HepG2 (cell line): ENCODE measurements at regions not wholly inside any gene's neighbourhood (a gene's known extent, or its start where the extent isn't known, plus 50 kb on each side); places are given as distances from the start of the nearest gene placed in this dataset.

ENCODE experiments used
- ATAC-seq: fragments of 200-7000 bp; cut with Tn5 transposase; 3 replicates; pipeline ENCODE4 v1.9.1; 2020; ENCODE audit warnings: mild to moderate bottlenecking, moderate library complexity
- BruUV-seq: library from RNA; stranded (reverse); fragments of 400-500 nt; replicated peaks from 2 replicates; lab custom pipeline; 2021; lab: Mats Ljungman, UMichigan
- CTCF ChIA-PET: fragments of 300-600 bp; formaldehyde crosslinking; extraction: SDS; loops from one replicate; lab custom pipeline; 2021; ENCODE audit warnings: low total read pairs, inconsistent platforms, low intra/inter-chr PET ratio; lab: Yijun Ruan, JAX
- POLR2A ChIA-PET: fragments of 350-600 bp; sonication (Branson Sonifier 250); formaldehyde crosslinking; loops from one replicate; lab custom pipeline; 2020; ENCODE audit warnings: antibody characterized with exemption, inconsistent platforms; lab: Yijun Ruan, JAX
- DNase-seq: peaks from one replicate; pipeline ENCODE4 v3.0.0-alpha.2; 2015; ENCODE audit warnings: low spot score
- FAIRE-seq: peaks from 3 replicates; lab custom pipeline; 2011; peaks lifted over from hg19 to GRCh38; lab: Jason Lieb, UNC
- H2AFZ ChIP-seq: one replicate; pipeline ENCODE4 v1.6.1; 2011; ENCODE audit warnings: low read length, inconsistent platforms
- H3K27ac ChIP-seq: fragments of 300-600 bp; 3 replicates; pipeline ENCODE4 v1.8.0; 2011; ENCODE audit warnings: mixed run types, mild to moderate bottlenecking, mixed read lengths, low read length, inconsistent platforms; ENCODE audit not compliant: insufficient read depth; ENCODE audit errors: extremely low read length
- H3K27me3 ChIP-seq, 2 experiments: fragments of 200-600 bp in 1 of 2; 2 replicates in 1 of 2; 3 replicates in 1 of 2; pipeline versions ENCODE4 v1.6.0 to v1.8.0; 2011; ENCODE audit warnings: low read length in 2 of 2, mild to moderate bottlenecking in 2 of 2, moderate library complexity in 2 of 2, inconsistent platforms in 1 of 2; ENCODE audit not compliant: insufficient read depth in 2 of 2, control insufficient read depth in 1 of 2
- H3K36me3 ChIP-seq, 2 experiments: fragments of 200-600 bp in 1 of 2; replicated peaks in 1 of 2; 2 replicates in 1 of 2; 3 replicates in 1 of 2; pipeline versions ENCODE4 v1.5.1 to v1.8.0; 2011; ENCODE audit warnings: low read length in 2 of 2, inconsistent platforms in 1 of 2; ENCODE audit not compliant: insufficient read depth in 2 of 2, control insufficient read depth in 1 of 2
- H3K4me1 ChIP-seq: 2 replicates; pipeline ENCODE4 v1.5.1; 2012; ENCODE audit warnings: low read length, inconsistent platforms; ENCODE audit not compliant: insufficient read depth
- H3K4me2 ChIP-seq: 2 replicates; pipeline ENCODE4 v1.6.0; 2011; ENCODE audit warnings: low read depth, low read length, inconsistent platforms
- H3K4me3 ChIP-seq, 3 experiments: fragments of 200-600 bp in 1 of 3; sonication (generic), shearing (Covaris generic) in 1 of 3; replicated peaks in 1 of 3; 2 replicates each; pipeline ENCODE4 v1.5.1; 2011 to 2016; ENCODE audit warnings: low read length in 3 of 3, inconsistent platforms in 2 of 3, low read depth in 2 of 3, mild to moderate bottlenecking in 2 of 3, control low read depth in 1 of 3, mixed read lengths in 1 of 3; ENCODE audit not compliant: insufficient read depth in 1 of 3
- H3K79me2 ChIP-seq: one replicate; pipeline ENCODE4 v1.6.1; 2011; ENCODE audit warnings: low read length, inconsistent platforms; ENCODE audit not compliant: insufficient read depth
- H3K9ac ChIP-seq: 2 replicates; pipeline ENCODE4 v1.6.0; 2011; ENCODE audit warnings: mild to moderate bottlenecking, low read depth, low read length, inconsistent platforms; ENCODE audit not compliant: insufficient read depth
- H3K9me3 ChIP-seq: 2 replicates; pipeline ENCODE4 v1.5.1; 2012; ENCODE audit warnings: mild to moderate bottlenecking, low read length
- H4K20me1 ChIP-seq: 2 replicates; pipeline ENCODE4 v1.6.0; 2011; ENCODE audit warnings: inconsistent platforms, mild to moderate bottlenecking, low read length, moderate library complexity; ENCODE audit not compliant: insufficient read depth
- AGO2 ChIP-seq: fragments of 200-400 bp; formaldehyde crosslinking; optimal IDR thresholded peaks from 2 replicates; pipeline ENCODE3; 2017; ENCODE audit warnings: mild to moderate bottlenecking, low read depth, low read length, moderate library complexity
- CEBPZ ChIP-seq: IDR thresholded peaks from 2 replicates; pipeline ENCODE4 v1.6.1; 2012; ENCODE audit warnings: low read length, improper control_type of control experiment
- HDAC2 ChIP-seq: sonication (generic); formaldehyde crosslinking; IDR thresholded peaks from 2 replicates; pipeline ENCODE4 v1.4.0; 2020; ENCODE audit warnings: missing genetic modification reagents
- MYC ChIP-seq: sonication (generic); formaldehyde crosslinking; IDR thresholded peaks from 2 replicates; pipeline ENCODE4 v1.9.0; 2021; ENCODE audit warnings: missing genetic modification reagents, borderline replicate concordance
- NCOR1 ChIP-seq: fragments of 200-600 bp; sonication (generic); IDR thresholded peaks from 2 replicates; pipeline ENCODE4 v1.7.0; 2017; ENCODE audit warnings: antibody characterized with exemption, low read length, borderline replicate concordance
- TRIM22 ChIP-seq: fragments of 450-650 bp; IDR thresholded peaks from 2 replicates; pipeline ENCODE4 v1.6.1; 2017
- ZNF543 ChIP-seq: sonication (generic); formaldehyde crosslinking; IDR thresholded peaks from 2 replicates; pipeline ENCODE4 v1.4.0; 2020; ENCODE audit warnings: mild to moderate bottlenecking, missing genetic modification reagents
- ZNF552 ChIP-seq: sonication (generic); formaldehyde crosslinking; IDR thresholded peaks from 2 replicates; pipeline ENCODE4 v1.9.0; 2022; ENCODE audit warnings: missing genetic modification reagents, mild to moderate bottlenecking, borderline replicate concordance
- ZNF577 ChIP-seq: sonication (generic); formaldehyde crosslinking; IDR thresholded peaks from 2 replicates; pipeline ENCODE4 v1.4.0; 2020; ENCODE audit warnings: mild to moderate bottlenecking, low read depth, missing genetic modification reagents, borderline replicate concordance
- ZNF687 ChIP-seq: sonication (generic); formaldehyde crosslinking; IDR thresholded peaks from 2 replicates; pipeline ENCODE4 v1.5.1; 2020; ENCODE audit warnings: mild to moderate bottlenecking, missing genetic modification reagents, moderate library complexity
- ZSCAN20 ChIP-seq: sonication (generic); formaldehyde crosslinking; IDR thresholded peaks from 2 replicates; pipeline ENCODE4 v1.4.0; 2020; ENCODE audit warnings: missing genetic modification reagents, mild to moderate bottlenecking, borderline replicate concordance
- WGBS: methylation state at CpG from one replicate; pipeline ENCODE4 v1.1.6; 2017; ENCODE audit warnings: low lambda C conversion rate; 5-methylcytosine and 5-hydroxymethylcytosine counted together
- in situ Hi-C: cut with HindIII; loops from 2 replicates; pipeline ENCODE4 v1.10.0; 2017; ENCODE audit warnings: low pct_unique_long_range_greater_than_20kb; ENCODE audit not compliant: extremely low pct_ligation_motif_present
- intact Hi-C: fragments of 100-400 bp; cut with micrococcal nuclease; formaldehyde crosslinking; loops from one replicate; pipeline ENCODE4 v1.10.0; 2022; ENCODE audit not compliant: unreplicated experiment
- TF ChIP-seq, protein P1 (sequence below): sonication (generic); formaldehyde crosslinking; IDR thresholded peaks from 2 replicates; pipeline ENCODE4 v1.5.1; 2020; ENCODE audit warnings: missing genetic modification reagents, mild to moderate bottlenecking, borderline replicate concordance
- TF ChIP-seq, protein P2 (sequence below): sonication (generic); formaldehyde crosslinking; IDR thresholded peaks from 2 replicates; pipeline ENCODE4 v1.8.0; 2022; ENCODE audit warnings: missing genetic modification reagents, mild to moderate bottlenecking, borderline replicate concordance

DNA sequence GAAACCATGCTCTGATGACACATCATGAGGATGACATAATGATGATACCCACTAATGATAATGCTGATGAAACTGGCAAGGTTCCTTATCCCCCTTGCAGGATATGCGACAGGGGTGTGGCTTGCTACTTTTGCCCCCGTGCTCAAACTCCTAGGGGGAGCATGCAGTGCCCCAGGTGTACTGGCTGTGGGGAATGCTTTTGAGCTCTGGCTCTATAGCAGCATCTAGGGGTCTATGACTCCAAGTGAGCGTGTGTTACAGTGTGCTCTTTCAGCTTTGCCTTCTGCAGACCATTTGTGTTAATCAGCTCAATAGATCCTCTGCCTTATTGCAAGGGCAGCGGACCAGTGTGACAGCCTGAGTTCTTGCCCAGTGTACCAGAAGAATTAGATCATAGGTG, 1239.5 kb downstream of the SI start (continued):
- TF ChIP-seq TRIM22 (no peak), ZNF543 (no peak)

- CTCF ChIA-PET, result no interaction called here
- no peak overlapping the region for H3K9ac ChIP-seq
- 3% methylated on average over 2 of the region's 2 CpGs for WGBS
- H3K9me3 ChIP-seq, result no peaks in the 10 kb centered on the region
- no peak overlapping the region for H3K27ac ChIP-seq
- H3K4me2 ChIP-seq, result no peak overlapping the region
- DNase-seq (no peak), FAIRE-seq (no peak), ATAC-seq (no peak)
- no peaks in the 10 kb centered on the region for H4K20me1 ChIP-seq
- no peaks in the 10 kb centered on the region for H3K4me1 ChIP-seq
- in situ Hi-C loops (no loop called here), intact Hi-C loops (no loop called here)
- H3K27me3 ChIP-seq, result no peaks in the 10 kb centered on the region; a peak in 1 of 5 replicates
- BruUV-seq, result no TSS peak
- H3K36me3 ChIP-seq, result no peaks in the 10 kb centered on the region
- H3K79me2 ChIP-seq, result no peaks in the 10 kb centered on the region
- POLR2A ChIA-PET, result no interaction called here
- H2AFZ ChIP-seq, result no peak overlapping the region
- H3K4me3 ChIP-seq, result no peak overlapping the region
- TF ChIP-seq, protein P1, sequence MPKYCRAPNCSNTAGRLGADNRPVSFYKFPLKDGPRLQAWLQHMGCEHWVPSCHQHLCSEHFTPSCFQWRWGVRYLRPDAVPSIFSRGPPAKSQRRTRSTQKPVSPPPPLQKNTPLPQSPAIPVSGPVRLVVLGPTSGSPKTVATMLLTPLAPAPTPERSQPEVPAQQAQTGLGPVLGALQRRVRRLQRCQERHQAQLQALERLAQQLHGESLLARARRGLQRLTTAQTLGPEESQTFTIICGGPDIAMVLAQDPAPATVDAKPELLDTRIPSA (CRISPR knock-in tag), result no peak
- TF ChIP-seq, protein P2, sequence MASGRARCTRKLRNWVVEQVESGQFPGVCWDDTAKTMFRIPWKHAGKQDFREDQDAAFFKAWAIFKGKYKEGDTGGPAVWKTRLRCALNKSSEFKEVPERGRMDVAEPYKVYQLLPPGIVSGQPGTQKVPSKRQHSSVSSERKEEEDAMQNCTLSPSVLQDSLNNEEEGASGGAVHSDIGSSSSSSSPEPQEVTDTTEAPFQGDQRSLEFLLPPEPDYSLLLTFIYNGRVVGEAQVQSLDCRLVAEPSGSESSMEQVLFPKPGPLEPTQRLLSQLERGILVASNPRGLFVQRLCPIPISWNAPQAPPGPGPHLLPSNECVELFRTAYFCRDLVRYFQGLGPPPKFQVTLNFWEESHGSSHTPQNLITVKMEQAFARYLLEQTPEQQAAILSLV (CRISPR knock-in tag), result no peak
- TF ChIP-seq ZNF552 (CRISPR knock-in tag) (no peak), ZSCAN20 (no peak), NCOR1 (no peak), ZNF577 (CRISPR knock-in tag) (no peak), AGO2 (no peak), ZNF687 (CRISPR knock-in tag) (no peak), HDAC2 (CRISPR knock-in tag) (no peak), CEBPZ (no peak), MYC (no peak)
Measured at GRCh38 chr3:163832547-163832946, 1245.7 kb downstream of the SI start.
